MCF 10A (cell line): ENCODE measurements at regions not wholly inside any gene's neighbourhood (a gene's known extent, or its start where the extent isn't known, plus 50 kb on each side); places are given as distances from the start of the nearest gene placed in this dataset.

Source experiments
- BruUV-seq: library from RNA; stranded (reverse); fragments of 400-500 nt; replicated peaks from 2 replicates; lab custom pipeline; 2021; lab: Mats Ljungman, UMichigan
- CTCF ChIA-PET: fragments of 300-600 bp; sonication (Branson Sonifier 250); formaldehyde crosslinking; extraction: SDS; loops from one replicate; lab custom pipeline; 2021; ENCODE audit warnings: antibody characterized with exemption, inconsistent platforms; lab: Yijun Ruan, JAX
- POLR2A ChIA-PET: fragments of 300-600, 350-650 bp; sonication (Branson Sonifier 250); formaldehyde crosslinking; extraction: SDS; loops from one replicate; lab custom pipeline; 2020; ENCODE audit warnings: antibody characterized with exemption, inconsistent platforms; lab: Yijun Ruan, JAX
- DNase-seq: peaks from one replicate; pipeline ENCODE4 v3.0.0-alpha.2; 2018; ENCODE audit not compliant: unreplicated experiment
- H3K27ac Mint-ChIP-seq: one replicate; pipeline ENCODE4 v1.8.0; 2022; ENCODE audit warnings: mild to moderate bottlenecking, low read depth, mixed read lengths; ENCODE audit not compliant: unreplicated experiment
- H3K27me3 Mint-ChIP-seq: one replicate; pipeline ENCODE4 v1.8.0; 2022; ENCODE audit warnings: mixed read lengths; ENCODE audit not compliant: insufficient read depth, unreplicated experiment
- H3K36me3 Mint-ChIP-seq: one replicate; pipeline ENCODE4 v1.8.0; 2022; ENCODE audit warnings: mild to moderate bottlenecking, moderate library complexity, mixed read lengths; ENCODE audit not compliant: insufficient read depth, unreplicated experiment
- H3K4me1 Mint-ChIP-seq: one replicate; pipeline ENCODE4 v1.8.0; 2022; ENCODE audit warnings: mixed read lengths; ENCODE audit not compliant: insufficient read depth, unreplicated experiment
- H3K4me3 Mint-ChIP-seq: one replicate; pipeline ENCODE4 v1.8.0; 2022; ENCODE audit warnings: mild to moderate bottlenecking, moderate library complexity, mixed read lengths; ENCODE audit not compliant: unreplicated experiment
- H3K9me3 Mint-ChIP-seq: one replicate; pipeline ENCODE4 v1.8.0; 2022; ENCODE audit warnings: mixed read lengths; ENCODE audit not compliant: unreplicated experiment
- CTCF ChIP-seq: fragments of 200-600 bp; IDR thresholded peaks from one replicate; pipeline ENCODE4 v1.8.0; 2022; ENCODE audit warnings: antibody characterized with exemption, mild to moderate bottlenecking; ENCODE audit not compliant: unreplicated experiment
- intact Hi-C: fragments of 100-400 bp; cut with micrococcal nuclease; formaldehyde crosslinking; loops from 2 replicates; pipeline ENCODE4 v1.14.1; 2022

DNA sequence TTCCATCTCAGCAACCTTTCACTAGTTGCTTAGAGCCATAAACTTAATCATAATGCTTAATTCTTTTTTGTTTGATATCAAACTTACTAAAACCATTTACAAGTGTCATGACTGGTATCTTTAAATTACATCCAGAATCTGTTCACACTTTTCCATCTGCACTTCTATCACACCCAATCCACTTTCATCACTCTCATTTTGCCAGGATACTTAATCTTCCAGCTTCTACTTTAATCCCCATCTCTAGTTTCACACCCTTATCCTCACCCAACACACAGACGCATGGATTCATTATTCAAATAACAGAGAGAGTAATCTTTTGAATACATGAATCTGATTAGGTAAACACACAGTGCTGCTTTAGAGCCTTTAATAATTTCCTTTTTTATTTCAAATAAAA is 828.4 kb downstream of the HACE1 start:
- no peak for TF ChIP-seq CTCF
- H3K4me3 Mint-ChIP-seq, result no peak overlapping the region
- no peak for DNase-seq
- H3K4me1 Mint-ChIP-seq, result no peaks in the 10 kb centered on the region
- BruUV-seq, result no TSS peak
- H3K27me3 Mint-ChIP-seq, result no peaks in the 10 kb centered on the region
- H3K27ac Mint-ChIP-seq, result no peak overlapping the region
- H3K9me3 Mint-ChIP-seq, result peaks cover 8% of the 10 kb centered on the region
- no peaks in the 10 kb centered on the region for H3K36me3 Mint-ChIP-seq
- intact Hi-C loops, result no loop called here
- ChIA-PET CTCF (interaction anchor here (0.7 kb wide), 1 partner anchor 38 kb away, joined by 3 read pairs; no protein-coding TSS in a partner anchor), POLR2A (no interaction called here)

GRCh38 chr6:104022126-104022525 is 837.6 kb downstream of the HACE1 start:
- Mint-ChIP-seq H3K27me3 (no peaks in the 10 kb centered on the region), H3K9me3 (no peaks in the 10 kb centered on the region), H3K4me1 (no peaks in the 10 kb centered on the region), H3K36me3 (no peaks in the 10 kb centered on the region), H3K27ac (no peak overlapping the region), H3K4me3 (no peak overlapping the region)
- POLR2A ChIA-PET, result no interaction called here
- CTCF ChIA-PET, result no interaction called here
- intact Hi-C loops, result no loop called here
- DNase-seq, result no peak
- BruUV-seq, result no TSS peak
- no peak for TF ChIP-seq CTCF

- POLR2A ChIA-PET, result no interaction called here
- Mint-ChIP-seq H3K27ac (no peak overlapping the region), H3K4me3 (no peak overlapping the region), H3K9me3 (no peaks in the 10 kb centered on the region), H3K36me3 (no peaks in the 10 kb centered on the region), H3K27me3 (no peaks in the 10 kb centered on the region), H3K4me1 (no peaks in the 10 kb centered on the region)
- CTCF ChIA-PET, result no interaction called here
- no peak for TF ChIP-seq CTCF
- DNase-seq, result no peak
- intact Hi-C loops, result loop anchor here (10.0 kb wide), 1 partner anchor 166 kb away; no protein-coding TSS in a partner anchor
- BruUV-seq, result no TSS peak
Measured at GRCh38 chr6:104019075-104019753, 840.5 kb downstream of the HACE1 start.

GRCh38 chr6:104017410-104018381 is 842.0 kb downstream of the HACE1 start:
- CTCF ChIA-PET, result interaction anchor here (0.6 kb wide), 1 partner anchor 692 kb away, joined by 3 read pairs; no protein-coding TSS in a partner anchor
- H3K27me3 Mint-ChIP-seq, result no peaks in the 10 kb centered on the region
- no peak overlapping the region for H3K27ac Mint-ChIP-seq
- intact Hi-C loops, result loop anchor here (10.0 kb wide), 1 partner anchor 167 kb away; no protein-coding TSS in a partner anchor
- no peaks in the 10 kb centered on the region for H3K9me3 Mint-ChIP-seq
- H3K36me3 Mint-ChIP-seq, result no peaks in the 10 kb centered on the region
- POLR2A ChIA-PET, result no interaction called here
- no peak for TF ChIP-seq CTCF
- H3K4me1 Mint-ChIP-seq, result no peaks in the 10 kb centered on the region
- DNase-seq, result no peak
- no peak overlapping the region for H3K4me3 Mint-ChIP-seq
- BruUV-seq, result no TSS peak
